Neuron (in vitro differentiated cells): ENCODE measurements at regions not wholly inside any gene's neighbourhood (a gene's known extent, or its start where the extent isn't known, plus 50 kb on each side); places are given as distances from the start of the nearest gene placed in this dataset.

Experiments
- H2AFZ ChIP-seq: one replicate; pipeline ENCODE4 v1.6.1; 2013; ENCODE audit warnings: low read depth, mild to moderate bottlenecking, inconsistent platforms, low read length, moderate library complexity
- H3K27me3 ChIP-seq: one replicate; pipeline ENCODE4 v1.6.1; 2013; ENCODE audit warnings: low read length; ENCODE audit not compliant: insufficient read depth
- H3K36me3 ChIP-seq: one replicate; pipeline ENCODE4 v1.6.1; 2013; ENCODE audit warnings: low read length; ENCODE audit not compliant: insufficient read depth
- H3K4me1 ChIP-seq: one replicate; pipeline ENCODE4 v1.6.1; 2013; ENCODE audit warnings: low read length; ENCODE audit not compliant: insufficient read depth
- H3K4me3 ChIP-seq: 2 replicates; pipeline ENCODE4 v1.5.1; 2013; ENCODE audit warnings: mild to moderate bottlenecking, low read length, moderate library complexity
- H3K9me3 ChIP-seq: one replicate; pipeline ENCODE4 v1.6.1; 2013; ENCODE audit warnings: low read length

- H2AFZ ChIP-seq, result no peak overlapping the region
- peaks cover 7% of the 10 kb centered on the region for H3K4me1 ChIP-seq
- no peaks in the 10 kb centered on the region for H3K36me3 ChIP-seq
- no peak overlapping the region for H3K4me3 ChIP-seq
- no peaks in the 10 kb centered on the region for H3K27me3 ChIP-seq
- no peaks in the 10 kb centered on the region for H3K9me3 ChIP-seq
Measured at GRCh38 chr15:37870711-37871110, 63.7 kb upstream of the TMCO5A start.

DNA sequence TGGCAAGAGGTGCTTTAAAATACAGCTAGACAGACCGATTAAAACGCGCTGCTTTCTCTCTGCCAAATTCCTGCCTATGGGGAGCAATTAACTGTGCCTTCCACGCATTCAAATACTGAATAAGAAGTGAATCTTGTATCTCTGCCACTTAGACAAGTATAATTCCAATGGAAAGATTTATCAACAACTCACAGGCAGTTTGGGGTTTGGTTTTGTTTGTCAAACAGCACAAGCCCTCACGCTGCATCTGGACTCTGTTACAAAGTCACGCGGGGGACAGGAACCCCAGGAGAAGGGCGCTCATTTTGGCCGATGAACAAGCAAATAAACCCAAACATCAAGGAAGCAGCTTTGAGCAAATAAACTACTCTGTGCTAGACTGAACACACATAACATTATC is 61.8 kb upstream of the TMCO5A start:
- Histone ChIP-seq H3K27me3 (no peaks in the 10 kb centered on the region), H3K36me3 (no peaks in the 10 kb centered on the region), H3K4me3 (no peak overlapping the region), H3K4me1 (peaks cover 7% of the 10 kb centered on the region), H3K9me3 (no peaks in the 10 kb centered on the region), H2AFZ (no peak overlapping the region)

- Histone ChIP-seq H3K9me3 (no peaks in the 10 kb centered on the region), H3K4me3 (no peak overlapping the region), H3K4me1 (peaks cover 7% of the 10 kb centered on the region), H2AFZ (peak overlapping the region; percentile 5), H3K27me3 (no peaks in the 10 kb centered on the region), H3K36me3 (no peaks in the 10 kb centered on the region)
Measured at GRCh38 chr15:37873336-37873735, 61.1 kb upstream of the TMCO5A start.

GRCh38 chr15:37876900-37877299 is 57.5 kb upstream of the TMCO5A start:
- Histone ChIP-seq H3K4me1 (peaks cover 7% of the 10 kb centered on the region), H3K9me3 (no peaks in the 10 kb centered on the region), H2AFZ (no peak overlapping the region), H3K4me3 (no peak overlapping the region), H3K36me3 (no peaks in the 10 kb centered on the region), H3K27me3 (no peaks in the 10 kb centered on the region)

DNA sequence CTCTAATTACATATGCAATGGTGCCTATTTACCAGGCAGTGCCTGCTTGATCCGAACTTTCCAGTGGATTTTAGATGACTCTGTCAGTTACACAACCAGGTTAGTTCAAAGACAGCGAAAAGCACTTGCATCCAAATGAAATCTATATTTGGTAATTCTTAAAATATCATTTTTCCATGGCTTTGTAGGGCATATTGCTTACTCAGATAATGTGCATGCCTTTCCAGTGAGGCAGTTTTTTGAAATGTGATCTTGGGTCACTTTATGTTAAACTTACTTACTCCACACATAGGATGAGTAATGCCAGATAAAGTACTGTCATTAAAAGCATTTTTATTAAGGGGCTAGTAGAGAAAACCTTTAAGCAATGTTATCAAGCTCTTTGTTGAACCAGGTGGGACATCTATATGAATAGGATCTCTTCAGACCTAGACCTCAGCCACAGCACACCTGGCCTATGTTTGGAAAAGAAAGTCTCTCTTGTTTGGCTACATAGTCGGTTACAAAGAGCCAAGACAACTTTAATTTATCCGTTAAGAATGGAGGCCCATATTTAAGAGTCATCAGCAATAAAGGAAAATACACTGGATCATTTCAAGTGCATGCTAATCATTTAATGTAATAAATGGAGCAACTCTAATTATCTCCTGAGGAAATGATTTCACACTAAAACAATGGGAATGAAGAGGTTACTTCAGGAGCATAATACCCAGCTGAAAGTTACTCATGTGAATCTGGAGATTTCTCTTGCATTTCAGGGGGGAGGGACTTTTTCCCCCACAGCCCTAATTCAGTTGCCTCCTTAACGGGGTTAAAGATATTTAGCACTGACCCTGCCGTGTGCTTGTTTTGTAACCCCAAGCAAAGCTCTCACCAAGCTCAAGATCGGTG is 56.3 kb upstream of the TMCO5A start:
- no peak overlapping the region for H2AFZ ChIP-seq
- no peaks in the 10 kb centered on the region for H3K27me3 ChIP-seq
- H3K4me3 ChIP-seq, result no peak overlapping the region

DNA sequence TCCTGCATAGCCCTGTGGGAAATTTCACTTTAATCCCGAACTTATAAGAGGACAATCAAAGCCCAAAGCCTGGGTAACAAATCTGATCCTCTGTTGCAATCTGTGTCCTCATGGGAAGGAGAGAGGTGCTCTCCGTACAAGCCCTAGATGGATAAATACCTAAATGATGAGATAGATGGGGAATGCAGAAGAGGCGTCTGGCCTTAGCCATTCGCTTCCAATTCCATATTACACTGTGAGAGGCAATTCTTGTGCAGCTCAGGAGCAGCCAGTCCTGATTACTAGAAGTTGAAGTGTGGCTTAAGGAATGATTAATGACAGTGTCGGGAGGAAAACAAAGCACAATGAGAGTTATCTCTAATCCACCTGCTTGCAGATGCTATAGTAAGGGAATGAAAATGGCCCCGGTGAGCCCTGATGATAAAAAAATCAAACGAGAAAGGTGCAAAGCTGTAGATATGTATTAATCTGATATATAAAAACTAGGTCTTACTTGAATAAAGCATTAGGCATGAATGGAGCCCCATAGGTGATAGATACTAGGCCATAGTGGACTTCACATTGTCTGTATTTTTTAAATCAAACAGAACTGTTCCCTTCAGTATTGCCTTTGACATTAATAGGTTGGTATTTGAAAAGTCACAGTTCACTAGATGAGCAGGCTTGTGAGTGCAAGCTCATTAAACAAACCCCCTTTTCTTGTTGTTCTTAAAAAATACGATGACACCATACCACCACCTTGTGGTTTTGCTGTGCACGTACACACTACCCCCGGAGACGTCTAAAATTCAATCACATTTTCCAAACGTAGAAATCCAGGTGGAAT is 54.2 kb upstream of the TMCO5A start:
- Histone ChIP-seq H3K4me3 (no peak overlapping the region), H3K36me3 (no peaks in the 10 kb centered on the region), H2AFZ (peak overlapping the region; percentile 0), H3K9me3 (no peaks in the 10 kb centered on the region), H3K4me1 (no peaks in the 10 kb centered on the region), H3K27me3 (no peaks in the 10 kb centered on the region)

More for the DNA sequence above, 56.3 kb upstream of the TMCO5A start:
- H3K9me3 ChIP-seq, result no peaks in the 10 kb centered on the region
- peaks cover 4% of the 10 kb centered on the region for H3K4me1 ChIP-seq
- H3K36me3 ChIP-seq, result no peaks in the 10 kb centered on the region

DNA sequence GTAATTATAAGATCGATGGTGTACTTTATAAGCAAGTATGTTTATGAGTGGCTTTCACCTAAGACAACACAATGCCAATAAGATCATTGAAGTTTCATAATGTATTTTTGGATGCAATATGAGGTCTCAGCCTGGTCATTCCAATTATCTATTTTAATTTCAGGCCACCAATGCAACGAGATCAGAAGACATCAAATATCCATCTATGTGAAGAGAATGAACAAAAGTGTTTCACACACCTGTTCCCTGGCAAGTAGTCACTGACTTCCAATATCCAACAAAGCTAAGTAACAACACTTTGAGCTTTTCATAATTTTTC is 53.6 kb upstream of the TMCO5A start:
- H3K4me3 ChIP-seq, result no peak overlapping the region
- no peak overlapping the region for H2AFZ ChIP-seq
- H3K36me3 ChIP-seq, result no peaks in the 10 kb centered on the region
- no peaks in the 10 kb centered on the region for H3K27me3 ChIP-seq
- no peaks in the 10 kb centered on the region for H3K9me3 ChIP-seq
- H3K4me1 ChIP-seq, result no peaks in the 10 kb centered on the region

DNA sequence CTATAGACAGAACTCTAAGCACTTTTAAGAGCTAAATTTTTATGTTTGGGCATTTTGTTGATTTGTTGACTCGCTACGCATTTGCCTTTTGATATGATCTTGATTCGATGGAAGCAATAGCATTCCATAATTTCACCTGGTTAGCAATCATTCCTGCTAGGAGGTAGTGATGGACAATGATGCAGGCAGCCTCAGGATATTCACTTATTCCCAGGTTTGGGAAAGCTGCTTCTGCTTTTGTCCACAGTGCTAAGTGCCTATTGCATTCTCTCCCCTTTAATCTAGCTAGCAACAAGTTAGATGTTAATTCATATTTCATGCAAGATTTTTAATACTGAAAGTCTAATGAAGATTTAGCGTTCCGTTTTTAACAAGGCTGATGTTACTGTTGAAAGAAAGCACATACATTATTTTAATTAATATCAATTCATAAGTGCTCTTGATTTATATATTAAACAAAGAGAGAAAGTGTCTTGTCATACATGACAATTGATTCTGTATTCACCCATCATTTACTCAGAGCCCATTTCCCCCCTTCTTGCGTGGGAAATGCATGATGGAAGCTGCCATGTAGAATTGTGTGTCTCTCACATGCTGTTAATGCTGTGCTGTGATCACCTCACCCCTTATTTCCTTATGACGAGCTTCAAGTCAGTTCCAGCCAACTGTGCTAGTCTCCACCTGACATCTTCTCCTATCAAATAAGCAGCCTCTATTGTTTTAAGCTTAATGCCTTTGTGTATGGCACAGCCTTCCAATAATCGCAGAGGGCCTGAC is 53.0 kb upstream of the TMCO5A start:
- Histone ChIP-seq H3K4me1 (no peaks in the 10 kb centered on the region), H3K4me3 (no peak overlapping the region), H3K9me3 (no peaks in the 10 kb centered on the region)

GRCh38 chr15:37882640-37883039 is 51.8 kb upstream of the TMCO5A start:
- Histone ChIP-seq H3K4me1 (no peaks in the 10 kb centered on the region), H2AFZ (no peak overlapping the region), H3K36me3 (no peaks in the 10 kb centered on the region), H3K27me3 (no peaks in the 10 kb centered on the region), H3K4me3 (no peak overlapping the region), H3K9me3 (no peaks in the 10 kb centered on the region)

More for the DNA sequence above, 53.0 kb upstream of the TMCO5A start:
- Histone ChIP-seq H3K36me3 (no peaks in the 10 kb centered on the region), H2AFZ (no peak overlapping the region), H3K27me3 (no peaks in the 10 kb centered on the region)
